PC-9 (cell line): ENCODE measurements at regions not wholly inside any gene's neighbourhood (a gene's known extent, or its start where the extent isn't known, plus 50 kb on each side); places are given as distances from the start of the nearest gene placed in this dataset.

Experiments
- BruUV-seq: library from RNA; stranded (reverse); fragments of 400-500 nt; replicated peaks from 2 replicates; lab custom pipeline; 2021; lab: Mats Ljungman, UMichigan
- CTCF ChIA-PET: fragments of 300-600 bp; sonication (Branson Sonifier 250); formaldehyde crosslinking; loops from one replicate; lab custom pipeline; 2022; ENCODE audit warnings: antibody characterized with exemption; lab: Charles Lee
- POLR2A ChIA-PET: fragments of 300-600 bp; sonication (Branson Sonifier 250); formaldehyde crosslinking; loops from one replicate; lab custom pipeline; 2022; ENCODE audit warnings: antibody characterized with exemption; ENCODE audit not compliant: unreplicated experiment; lab: Charles Lee
- DNase-seq, 2 experiments: peaks; one replicate each; pipeline versions ENCODE4 v3.0.0 to v3.0.0-alpha.2; 2015 to 2022; ENCODE audit warnings: mixed read lengths in 1 of 2
- H2AFZ ChIP-seq: fragments of 200-600 bp; sonication (generic); 2 replicates; pipeline ENCODE4 v1.8.1; 2017; ENCODE audit warnings: antibody characterized with exemption
- H3F3A ChIP-seq: fragments of 200-600 bp; sonication (generic); 2 replicates; pipeline ENCODE4 v1.8.1; 2017; ENCODE audit warnings: antibody characterized with exemption, mild to moderate bottlenecking, low read depth; ENCODE audit not compliant: insufficient read depth
- H3K27ac ChIP-seq: fragments of 200-600 bp; sonication (generic); 2 replicates; pipeline ENCODE4 v1.6.1; 2016; ENCODE audit warnings: mixed run types
- H3K27me3 ChIP-seq: fragments of 200-600 bp; sonication (generic); 2 replicates; pipeline ENCODE4 v1.6.1; 2016; ENCODE audit warnings: low read depth, mixed run types; ENCODE audit not compliant: insufficient read depth
- H3K36me3 ChIP-seq: fragments of 200-600 bp; sonication (generic); 2 replicates; pipeline ENCODE4 v1.6.1; 2016; ENCODE audit warnings: low read depth, mixed run types
- H3K4me1 ChIP-seq: fragments of 200-600 bp; sonication (generic); replicated peaks from 2 replicates; pipeline ENCODE4 v1.6.1; 2016; ENCODE audit warnings: mixed run types; ENCODE audit not compliant: insufficient read depth
- H3K4me2 ChIP-seq: fragments of 200-600 bp; sonication (generic); 2 replicates; pipeline ENCODE4 v1.6.1; 2017; ENCODE audit warnings: mixed run types
- H3K4me3 ChIP-seq: fragments of 200-600 bp; sonication (generic); 2 replicates; pipeline ENCODE4 v1.6.1; 2016; ENCODE audit warnings: mixed run types
- H3K79me2 ChIP-seq: fragments of 200-600 bp; sonication (generic); 2 replicates; pipeline ENCODE4 v1.6.1; 2017; ENCODE audit warnings: low read depth, mixed run types
- H3K9me2 ChIP-seq: fragments of 200-600 bp; sonication (generic); 2 replicates; pipeline ENCODE4 v1.8.1; 2017; ENCODE audit warnings: mild to moderate bottlenecking; ENCODE audit not compliant: insufficient read depth
- H3K9me3 ChIP-seq: fragments of 200-600 bp; sonication (generic); 2 replicates; pipeline ENCODE4 v1.8.1; 2016; ENCODE audit warnings: low read depth; ENCODE audit not compliant: insufficient read depth
- H4K20me1 ChIP-seq: fragments of 200-600 bp; sonication (generic); 2 replicates; pipeline ENCODE4 v1.8.1; 2017; ENCODE audit not compliant: insufficient read depth
- EZH2 ChIP-seq: fragments of 200-600 bp; sonication (generic); IDR thresholded peaks from 2 replicates; pipeline ENCODE4 v1.8.0; 2017; ENCODE audit warnings: antibody characterized with exemption, low read depth
- intact Hi-C: fragments of 100-400 bp; cut with micrococcal nuclease; formaldehyde crosslinking; loops from one replicate; pipeline ENCODE4 v1.10.0; 2022; ENCODE audit not compliant: unreplicated experiment
- TF ChIP-seq, protein P1 (sequence below): fragments of 200-600 bp; sonication (generic); conservative IDR thresholded peaks from 2 replicates; pipeline ENCODE4 v1.6.1; 2017; ENCODE audit warnings: mixed run types, antibody characterized with exemption, mild to moderate bottlenecking, moderate library complexity

DNA sequence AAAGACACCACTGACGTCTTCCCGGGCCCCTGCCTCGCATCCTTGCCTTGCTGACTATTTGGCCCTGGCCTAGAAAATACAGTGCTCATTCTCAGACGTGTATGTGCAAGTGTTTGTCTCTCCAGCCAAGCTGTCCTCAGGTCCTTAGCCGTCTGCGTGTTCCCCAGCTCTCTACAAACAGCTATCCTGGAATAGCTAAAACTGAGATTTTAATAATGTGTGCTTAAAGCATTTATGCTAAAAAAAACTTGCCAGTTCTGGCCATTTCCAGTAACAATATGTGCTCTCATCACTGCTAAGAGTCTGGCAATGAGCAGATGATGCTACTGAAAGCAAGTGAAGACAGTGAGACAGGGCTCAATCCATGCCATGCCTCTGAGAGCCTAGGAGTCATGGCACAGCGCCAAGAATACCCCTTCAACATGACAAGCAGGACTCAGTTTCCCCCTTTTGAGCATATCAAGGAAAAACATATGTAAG, 55.7 kb downstream of the IRF2BP2 start:
- Histone ChIP-seq H3K4me2 (no peak overlapping the region), H3F3A (peaks cover 7% of the 10 kb centered on the region; the same call in 1 of the 2 replicates), H3K79me2 (no peaks in the 10 kb centered on the region), H3K4me1 (no peaks in the 10 kb centered on the region), H3K9me3 (no peaks in the 10 kb centered on the region), H2AFZ (no peak overlapping the region), H3K27ac (no peak overlapping the region), H3K36me3 (no peaks in the 10 kb centered on the region), H3K4me3 (no peak overlapping the region), H3K27me3 (no peaks in the 10 kb centered on the region), H3K9me2 (no peaks in the 10 kb centered on the region), H4K20me1 (no peaks in the 10 kb centered on the region)
- DNase-seq, result no peak
- ChIA-PET CTCF (no interaction called here), POLR2A (interaction anchor here (0.6 kb wide), 1 partner anchor 379 kb away, joined by 7 read pairs; no protein-coding TSS in a partner anchor)
- BruUV-seq, result no TSS peak
- TF ChIP-seq, protein P1, sequence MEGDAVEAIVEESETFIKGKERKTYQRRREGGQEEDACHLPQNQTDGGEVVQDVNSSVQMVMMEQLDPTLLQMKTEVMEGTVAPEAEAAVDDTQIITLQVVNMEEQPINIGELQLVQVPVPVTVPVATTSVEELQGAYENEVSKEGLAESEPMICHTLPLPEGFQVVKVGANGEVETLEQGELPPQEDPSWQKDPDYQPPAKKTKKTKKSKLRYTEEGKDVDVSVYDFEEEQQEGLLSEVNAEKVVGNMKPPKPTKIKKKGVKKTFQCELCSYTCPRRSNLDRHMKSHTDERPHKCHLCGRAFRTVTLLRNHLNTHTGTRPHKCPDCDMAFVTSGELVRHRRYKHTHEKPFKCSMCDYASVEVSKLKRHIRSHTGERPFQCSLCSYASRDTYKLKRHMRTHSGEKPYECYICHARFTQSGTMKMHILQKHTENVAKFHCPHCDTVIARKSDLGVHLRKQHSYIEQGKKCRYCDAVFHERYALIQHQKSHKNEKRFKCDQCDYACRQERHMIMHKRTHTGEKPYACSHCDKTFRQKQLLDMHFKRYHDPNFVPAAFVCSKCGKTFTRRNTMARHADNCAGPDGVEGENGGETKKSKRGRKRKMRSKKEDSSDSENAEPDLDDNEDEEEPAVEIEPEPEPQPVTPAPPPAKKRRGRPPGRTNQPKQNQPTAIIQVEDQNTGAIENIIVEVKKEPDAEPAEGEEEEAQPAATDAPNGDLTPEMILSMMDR, result no peak
- no peak for TF ChIP-seq EZH2
- intact Hi-C loops, result no loop called here

DNA sequence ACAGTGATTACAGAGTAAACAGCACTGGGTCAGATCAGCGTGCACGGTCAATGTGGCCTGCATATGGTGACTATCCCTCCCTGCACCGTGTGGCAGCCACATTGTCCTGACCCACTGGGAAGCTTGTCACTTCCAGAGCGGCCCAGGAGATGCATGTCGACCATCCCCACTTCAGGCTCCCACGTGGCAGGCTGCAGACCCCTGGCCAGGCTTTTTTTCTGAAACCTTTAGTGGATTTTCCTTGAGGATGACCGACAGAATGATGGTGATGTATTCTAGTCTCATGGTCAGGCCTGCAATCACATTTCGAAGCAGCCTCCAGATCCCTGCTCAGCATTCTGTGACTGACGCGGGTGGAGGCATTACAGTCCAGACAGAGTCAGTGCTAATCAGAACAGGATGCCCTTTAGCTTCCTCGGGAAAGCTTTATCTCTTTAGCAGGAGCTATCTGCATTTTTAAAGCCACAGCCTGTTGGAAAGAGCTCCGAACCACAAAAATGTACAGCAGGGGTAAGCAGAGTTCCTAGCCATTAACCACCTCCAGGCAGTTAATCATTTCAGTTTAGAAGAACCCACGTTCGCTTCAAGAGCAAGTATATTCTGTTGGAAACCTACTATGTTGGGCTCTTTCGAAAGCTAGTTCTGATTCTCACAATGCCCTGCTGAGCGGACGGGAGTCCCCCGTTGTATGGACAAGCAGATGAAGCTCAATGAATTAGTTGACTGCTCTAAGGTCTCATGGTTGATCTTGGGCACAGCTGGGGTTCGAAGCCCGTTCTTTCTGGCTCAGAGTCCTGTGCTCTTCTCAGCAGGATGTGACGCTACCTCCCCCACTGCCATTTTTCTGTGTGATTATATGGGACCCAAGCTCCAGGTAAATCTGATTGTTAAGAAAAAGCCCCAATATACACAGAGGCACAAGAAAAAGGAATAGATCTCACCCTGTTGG, 56.5 kb downstream of the IRF2BP2 start:
- H3K27me3 ChIP-seq, result no peaks in the 10 kb centered on the region
- no peaks in the 10 kb centered on the region for H3K79me2 ChIP-seq
- CTCF ChIA-PET, result no interaction called here
- intact Hi-C loops, result no loop called here
- no peak overlapping the region for H3K4me2 ChIP-seq
- H3K9me3 ChIP-seq, result no peaks in the 10 kb centered on the region
- no peak for DNase-seq
- no peaks in the 10 kb centered on the region for H3K4me1 ChIP-seq
- H3K27ac ChIP-seq, result no peak overlapping the region
- TF ChIP-seq, protein P1, result no peak
- no peak for TF ChIP-seq EZH2
- no peaks in the 10 kb centered on the region for H3K36me3 ChIP-seq
- H3K4me3 ChIP-seq, result no peak overlapping the region
- no TSS peak for BruUV-seq
- peaks cover 7% of the 10 kb centered on the region; the same call in 1 of the 2 replicates for H3F3A ChIP-seq
- POLR2A ChIA-PET, result interaction anchor here (0.6 kb wide), 1 partner anchor 380 kb away, joined by 7 read pairs; no protein-coding TSS in a partner anchor
- H2AFZ ChIP-seq, result no peak overlapping the region
- H3K9me2 ChIP-seq, result no peaks in the 10 kb centered on the region
- no peaks in the 10 kb centered on the region for H4K20me1 ChIP-seq

DNA sequence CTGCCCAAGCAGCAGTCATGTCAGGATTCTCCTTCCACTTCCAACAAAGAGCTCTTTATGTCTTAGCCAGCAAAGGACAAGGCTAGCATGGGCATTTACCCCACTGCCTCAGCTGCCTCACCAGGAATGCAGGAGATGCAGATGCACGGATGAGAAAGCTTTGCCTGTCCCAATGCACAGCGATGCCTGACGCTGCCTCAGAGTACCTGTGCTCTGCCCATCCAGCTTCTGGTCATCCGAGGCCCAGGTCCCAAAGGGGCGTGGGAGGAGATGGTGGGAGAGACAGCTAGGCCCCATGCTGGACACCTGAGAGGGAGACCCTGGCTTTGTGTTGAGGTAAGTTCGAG, 59.0 kb downstream of the IRF2BP2 start:
- H3K4me2 ChIP-seq, result no peak overlapping the region

More for the DNA sequence above, 59.0 kb downstream of the IRF2BP2 start:
- peaks cover 7% of the 10 kb centered on the region; the same call in 1 of the 2 replicates for H3F3A ChIP-seq
- no peaks in the 10 kb centered on the region for H3K79me2 ChIP-seq
- H3K9me3 ChIP-seq, result no peaks in the 10 kb centered on the region
- H3K36me3 ChIP-seq, result no peaks in the 10 kb centered on the region
- no peaks in the 10 kb centered on the region for H3K27me3 ChIP-seq
- H2AFZ ChIP-seq, result no peak overlapping the region
- H3K4me3 ChIP-seq, result no peak overlapping the region
- intact Hi-C loops, result no loop called here
- no peak for DNase-seq
- no TSS peak for BruUV-seq
- H3K27ac ChIP-seq, result no peak overlapping the region
- no peaks in the 10 kb centered on the region for H3K9me2 ChIP-seq
- TF ChIP-seq EZH2, result no peak
- TF ChIP-seq, protein P1, result no peak
- peaks cover under 1% of the 10 kb centered on the region; the same call in 1 of the 2 replicates for H3K4me1 ChIP-seq
- ChIA-PET POLR2A (no interaction called here), CTCF (no interaction called here)
- no peaks in the 10 kb centered on the region for H4K20me1 ChIP-seq
